Memory B cell (primary cell): ENCODE measurements at regions not wholly inside any gene's neighbourhood (a gene's known extent, or its start where the extent isn't known, plus 50 kb on each side); places are given as distances from the start of the nearest gene placed in this dataset.

Experiments used
- ATAC-seq: fragments of 150-1000 bp; cut with Tn5 transposase; 2 replicates; pipeline ENCODE4 v1.10.0; 2021; ENCODE audit warnings: low read depth, mild to moderate bottlenecking, moderate library complexity
- DNase-seq, 2 donors: peaks; one replicate each; pipeline ENCODE4 v3.0.0; 2022; ENCODE audit warnings: low spot score in 2 of 2
- H3K27ac Mint-ChIP-seq: one replicate; pipeline ENCODE4 v1.8.0; 2022; ENCODE audit warnings: mild to moderate bottlenecking, moderate library complexity, mixed read lengths
- H3K27me3 Mint-ChIP-seq: one replicate; pipeline ENCODE4 v1.8.0; 2022; ENCODE audit warnings: mixed read lengths
- H3K36me3 Mint-ChIP-seq: one replicate; pipeline ENCODE4 v1.8.0; 2022; ENCODE audit warnings: mild to moderate bottlenecking, mixed read lengths
- H3K4me1 Mint-ChIP-seq: one replicate; pipeline ENCODE4 v1.8.0; 2022; ENCODE audit warnings: mixed read lengths
- H3K4me3 Mint-ChIP-seq: one replicate; pipeline ENCODE4 v1.8.0; 2022; ENCODE audit warnings: mild to moderate bottlenecking, moderate library complexity, mixed read lengths
- H3K9me3 Mint-ChIP-seq: one replicate; pipeline ENCODE4 v1.8.0; 2022; ENCODE audit warnings: mixed read lengths

- no peak for ATAC-seq
These were observed 102.5 kb downstream of the RBFOX3 start for GRCh38 chr17:79508291-79508716.

GRCh38 chr17:79506955-79507354 is 103.9 kb downstream of the RBFOX3 start:
- ATAC-seq: no peak
- no peaks in the 10 kb centered on the region for H3K36me3 Mint-ChIP-seq

More at GRCh38 chr17:79508291-79508716, 102.5 kb downstream of the RBFOX3 start:
- Mint-ChIP-seq H3K4me1 (no peaks in the 10 kb centered on the region), H3K4me3 (no peak overlapping the region), H3K27me3 (peaks cover 13% of the 10 kb centered on the region), H3K9me3 (no peaks in the 10 kb centered on the region), H3K36me3 (no peaks in the 10 kb centered on the region), H3K27ac (no peak overlapping the region)
- DNase-seq: no peak

GRCh38 chr17:79506150-79506870 is 104.5 kb downstream of the RBFOX3 start:
- Mint-ChIP-seq H3K4me1 (no peaks in the 10 kb centered on the region), H3K4me3 (no peak overlapping the region)

More at GRCh38 chr17:79506955-79507354, 103.9 kb downstream of the RBFOX3 start:
- Mint-ChIP-seq H3K27ac (no peak overlapping the region), H3K27me3 (peaks cover 15% of the 10 kb centered on the region), H3K4me1 (no peaks in the 10 kb centered on the region), H3K9me3 (no peaks in the 10 kb centered on the region), H3K4me3 (no peak overlapping the region)
- DNase-seq: no peak

GRCh38 chr17:79505199-79505598 is 105.7 kb downstream of the RBFOX3 start:
- ATAC-seq: no peak
- no peak overlapping the region for H3K27ac Mint-ChIP-seq
- H3K36me3 Mint-ChIP-seq: no peaks in the 10 kb centered on the region
- H3K9me3 Mint-ChIP-seq: no peaks in the 10 kb centered on the region
- H3K4me1 Mint-ChIP-seq: no peaks in the 10 kb centered on the region
- peaks cover 21% of the 10 kb centered on the region for H3K27me3 Mint-ChIP-seq
- no peak for DNase-seq
- H3K4me3 Mint-ChIP-seq: no peak overlapping the region

More at GRCh38 chr17:79506150-79506870, 104.5 kb downstream of the RBFOX3 start:
- H3K9me3 Mint-ChIP-seq: no peaks in the 10 kb centered on the region
- ATAC-seq: no peak
- H3K27ac Mint-ChIP-seq: no peak overlapping the region
- H3K36me3 Mint-ChIP-seq: no peaks in the 10 kb centered on the region
- peaks cover 17% of the 10 kb centered on the region for H3K27me3 Mint-ChIP-seq
- no peak for DNase-seq

- DNase-seq: no peak
- no peak for ATAC-seq
- Mint-ChIP-seq H3K27me3 (peaks cover 24% of the 10 kb centered on the region), H3K4me3 (no peak overlapping the region), H3K27ac (no peak overlapping the region), H3K9me3 (peaks cover 1% of the 10 kb centered on the region), H3K4me1 (no peaks in the 10 kb centered on the region), H3K36me3 (peaks cover 1% of the 10 kb centered on the region)
These were observed 106.7 kb downstream of the RBFOX3 start for GRCh38 chr17:79504181-79504605.

GRCh38 chr17:79503126-79503839 is 107.6 kb downstream of the RBFOX3 start:
- no peak overlapping the region for H3K27ac Mint-ChIP-seq
- H3K4me3 Mint-ChIP-seq: no peak overlapping the region
- peaks cover 33% of the 10 kb centered on the region for H3K27me3 Mint-ChIP-seq
- no peak for DNase-seq
- ATAC-seq: no peak
- H3K36me3 Mint-ChIP-seq: peaks cover 3% of the 10 kb centered on the region
- H3K9me3 Mint-ChIP-seq: peaks cover 10% of the 10 kb centered on the region
- no peaks in the 10 kb centered on the region for H3K4me1 Mint-ChIP-seq

GRCh38 chr17:79501910-79502309 is 108.9 kb downstream of the RBFOX3 start:
- Mint-ChIP-seq H3K4me3 (no peak overlapping the region), H3K4me1 (no peaks in the 10 kb centered on the region), H3K9me3 (peaks cover 11% of the 10 kb centered on the region), H3K36me3 (peaks cover 3% of the 10 kb centered on the region), H3K27ac (no peak overlapping the region), H3K27me3 (peaks cover 35% of the 10 kb centered on the region)
- ATAC-seq (no peak), DNase-seq (no peak)

- ATAC-seq: no peak
- Mint-ChIP-seq H3K4me1 (no peaks in the 10 kb centered on the region), H3K36me3 (peaks cover 3% of the 10 kb centered on the region), H3K9me3 (peaks cover 11% of the 10 kb centered on the region), H3K27ac (no peak overlapping the region), H3K4me3 (no peak overlapping the region), H3K27me3 (peaks cover 36% of the 10 kb centered on the region)
- DNase-seq: no peak
These were observed 109.9 kb downstream of the RBFOX3 start for GRCh38 chr17:79500745-79501618.

GRCh38 chr17:79498854-79499253 is 112.0 kb downstream of the RBFOX3 start:
- Mint-ChIP-seq H3K27ac (no peak overlapping the region), H3K4me3 (no peak overlapping the region), H3K4me1 (no peaks in the 10 kb centered on the region), H3K9me3 (peaks cover 11% of the 10 kb centered on the region), H3K27me3 (peaks cover 23% of the 10 kb centered on the region), H3K36me3 (peaks cover 3% of the 10 kb centered on the region)
- ATAC-seq (no peak), DNase-seq (no peak)

GRCh38 chr17:79497777-79498348 is 113.0 kb downstream of the RBFOX3 start:
- DNase-seq (no peak), ATAC-seq (no peak)
- peaks cover 3% of the 10 kb centered on the region for H3K36me3 Mint-ChIP-seq
- no peak overlapping the region for H3K27ac Mint-ChIP-seq
- H3K27me3 Mint-ChIP-seq: peaks cover 25% of the 10 kb centered on the region
- no peak overlapping the region for H3K4me3 Mint-ChIP-seq
- H3K4me1 Mint-ChIP-seq: no peaks in the 10 kb centered on the region
- H3K9me3 Mint-ChIP-seq: peaks cover 11% of the 10 kb centered on the region

- ATAC-seq (no peak), DNase-seq (no peak)
- Mint-ChIP-seq H3K4me1 (no peaks in the 10 kb centered on the region), H3K27me3 (peaks cover 23% of the 10 kb centered on the region), H3K36me3 (peaks cover 3% of the 10 kb centered on the region), H3K27ac (no peak overlapping the region), H3K4me3 (no peak overlapping the region), H3K9me3 (peaks cover 14% of the 10 kb centered on the region)
These were observed 114.3 kb downstream of the RBFOX3 start for GRCh38 chr17:79496422-79497005.

GRCh38 chr17:79495665-79496064 is 115.2 kb downstream of the RBFOX3 start:
- ATAC-seq (no peak), DNase-seq (no peak)
- Mint-ChIP-seq H3K4me1 (peaks cover 3% of the 10 kb centered on the region), H3K36me3 (peaks cover 3% of the 10 kb centered on the region), H3K4me3 (no peak overlapping the region), H3K27me3 (peaks cover 28% of the 10 kb centered on the region), H3K27ac (no peak overlapping the region), H3K9me3 (peaks cover 14% of the 10 kb centered on the region)

GRCh38 chr17:79491006-79491405 is 119.8 kb downstream of the RBFOX3 start:
- no peaks in the 10 kb centered on the region for H3K36me3 Mint-ChIP-seq
- ATAC-seq (no peak), DNase-seq (no peak)
- H3K4me3 Mint-ChIP-seq: no peak overlapping the region
- H3K4me1 Mint-ChIP-seq: peaks cover 3% of the 10 kb centered on the region
- peaks cover 17% of the 10 kb centered on the region for H3K27me3 Mint-ChIP-seq
- no peak overlapping the region for H3K27ac Mint-ChIP-seq
- peaks cover 3% of the 10 kb centered on the region for H3K9me3 Mint-ChIP-seq
